ENCODE measurements at regions not wholly inside any gene's neighbourhood (a gene's known extent, or its start where the extent isn't known, plus 50 kb on each side); places are given as distances from the start of the nearest gene placed in this dataset.
"Not testable (repeated sequence)": the region's sequence is repeated elsewhere in the genome, so short reads cannot be mapped to it uniquely, and the experiment has no call there.

- not testable (repeated sequence) for H3K4me3 ChIP-seq (ENCODE audit: low read length)
Observed at GRCh38 chr12:8282181-8282580, 54.8 kb upstream of the FAM90A1 start.

- not testable (repeated sequence) for H3K4me3 ChIP-seq (ENCODE audit: low read length)
Observed at GRCh38 chr12:8285681-8286080, 58.3 kb upstream of the FAM90A1 start.

DNA sequence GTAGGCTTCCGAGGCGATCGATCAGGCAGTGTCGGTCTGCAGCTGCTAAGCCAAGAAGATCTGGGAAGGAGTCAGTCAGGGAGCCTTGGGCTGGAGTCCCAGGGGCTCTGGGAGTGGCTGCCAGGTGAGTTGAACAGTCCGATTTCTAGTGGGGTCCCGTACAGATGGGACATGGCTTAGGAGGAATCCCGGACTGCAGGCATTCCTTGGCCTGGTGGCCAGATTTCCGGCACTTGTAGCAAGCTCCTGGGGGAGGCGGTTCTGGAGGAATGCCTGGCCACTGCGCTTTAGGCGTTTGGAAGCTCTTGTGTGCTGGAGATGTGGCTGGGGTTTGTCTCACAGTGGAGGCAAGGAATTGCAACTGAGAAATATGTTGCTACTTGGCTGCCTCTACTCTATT lies 64.3 kb upstream of the FAM90A1 start:
- H3K4me3 ChIP-seq (ENCODE audit: low read length): not testable (repeated sequence)

- H3K4me3 ChIP-seq (ENCODE audit: low read length): not testable (repeated sequence)
Observed at GRCh38 chr12:8294662-8295061, 67.2 kb upstream of the FAM90A1 start.

- H3K4me3 ChIP-seq (ENCODE audit: low read length): not testable (repeated sequence)
Observed at GRCh38 chr12:8308611-8309010, 81.2 kb upstream of the FAM90A1 start.

GRCh38 chr12:8315997-8316396 lies 88.6 kb upstream of the FAM90A1 start:
- H3K4me3 ChIP-seq (ENCODE audit: low read length): not testable (repeated sequence)

DNA sequence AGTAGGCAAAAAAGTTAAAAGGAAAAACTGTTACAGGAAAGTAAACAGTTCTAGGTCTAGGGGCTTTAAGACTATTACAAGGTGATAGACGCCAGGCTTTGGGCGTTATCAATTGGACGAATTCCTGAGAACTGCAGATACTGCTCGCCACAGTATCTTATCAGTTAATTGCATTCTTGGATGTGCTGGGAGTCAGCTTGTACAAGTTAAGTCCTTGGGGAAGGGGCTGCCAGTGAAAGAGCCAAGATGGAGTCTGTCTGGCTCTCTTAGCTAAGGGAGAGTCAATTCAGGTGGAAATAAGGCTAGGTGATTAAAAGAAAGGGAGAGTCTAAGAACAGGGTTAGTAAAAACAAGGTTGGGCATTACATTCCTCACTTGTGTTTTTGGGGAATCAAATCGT lies 90.3 kb upstream of the FAM90A1 start:
- not testable (repeated sequence) for H3K4me3 ChIP-seq (ENCODE audit: low read length)

DNA sequence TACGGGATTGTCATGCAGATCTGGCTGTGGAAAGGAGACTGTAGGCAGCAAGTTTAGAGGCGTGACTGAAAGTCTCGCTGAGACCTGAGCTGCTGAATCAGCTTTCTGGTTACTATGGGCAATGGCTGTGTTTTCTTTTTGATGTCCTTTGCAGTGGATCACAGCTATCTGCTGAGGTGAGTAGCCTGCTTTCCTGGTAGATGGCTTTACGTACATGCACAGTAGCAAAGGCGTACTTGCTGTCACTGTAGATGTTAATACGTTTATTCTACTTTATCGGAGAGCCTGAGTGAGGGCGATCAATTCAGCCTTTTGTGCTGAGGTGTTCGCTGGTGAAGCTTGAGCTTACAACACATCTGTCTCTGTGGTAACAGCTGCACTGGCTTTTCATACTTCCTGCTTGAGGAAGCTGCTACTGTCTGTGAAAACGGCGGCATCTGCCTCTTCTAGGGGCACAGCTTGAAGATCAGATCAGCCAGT lies 92.9 kb upstream of the FAM90A1 start:
- H3K4me3 ChIP-seq (ENCODE audit: low read length): peak overlapping the region; percentile 62; the same call in 1 of the 2 replicates

- H3K4me3 ChIP-seq (ENCODE audit: low read length): not testable (repeated sequence)
Observed at GRCh38 chr12:8320791-8321370, 93.5 kb upstream of the FAM90A1 start.

DNA sequence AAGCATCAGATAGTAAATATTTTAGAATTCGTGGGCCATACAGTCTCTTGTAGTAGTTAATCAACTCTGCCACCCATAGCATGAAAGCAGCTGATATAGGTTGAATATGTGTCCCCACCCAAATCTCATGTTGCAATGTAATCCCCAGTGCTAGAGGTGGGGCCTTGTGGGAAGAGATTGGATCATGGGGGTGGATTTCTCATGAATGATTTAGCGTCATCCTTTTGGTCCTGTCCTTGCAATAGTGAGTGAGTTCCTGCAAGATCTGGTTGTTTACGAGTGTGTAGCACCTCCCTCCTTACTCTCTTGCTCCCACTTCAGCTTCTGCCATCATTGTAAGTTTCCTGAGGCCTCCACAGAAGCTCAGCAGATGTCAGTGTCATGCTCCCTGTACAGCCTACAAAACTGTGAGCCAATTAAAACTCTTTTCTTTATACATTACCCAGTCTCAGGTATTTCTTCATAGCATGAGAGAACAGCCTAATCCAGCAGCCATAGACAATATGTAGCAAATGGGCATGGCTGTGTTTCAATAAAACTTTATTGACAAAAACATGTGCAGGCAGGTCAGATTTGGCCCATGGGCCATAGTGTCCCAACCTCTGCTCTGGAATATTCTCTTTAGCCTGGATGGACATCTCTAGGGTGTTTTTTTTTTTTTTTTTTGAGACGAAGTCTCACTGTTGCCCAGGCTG lies 97.9 kb upstream of the FAM90A1 start:
- H3K4me3 ChIP-seq (ENCODE audit: low read length): not testable (repeated sequence)

GRCh38 chr12:8328835-8329234 lies 101.4 kb upstream of the FAM90A1 start:
- H3K4me3 ChIP-seq (ENCODE audit: low read length): not testable (repeated sequence)

GRCh38 chr12:8332373-8332772 lies 105.0 kb upstream of the FAM90A1 start:
- H3K4me3 ChIP-seq (ENCODE audit: low read length): not testable (repeated sequence)

DNA sequence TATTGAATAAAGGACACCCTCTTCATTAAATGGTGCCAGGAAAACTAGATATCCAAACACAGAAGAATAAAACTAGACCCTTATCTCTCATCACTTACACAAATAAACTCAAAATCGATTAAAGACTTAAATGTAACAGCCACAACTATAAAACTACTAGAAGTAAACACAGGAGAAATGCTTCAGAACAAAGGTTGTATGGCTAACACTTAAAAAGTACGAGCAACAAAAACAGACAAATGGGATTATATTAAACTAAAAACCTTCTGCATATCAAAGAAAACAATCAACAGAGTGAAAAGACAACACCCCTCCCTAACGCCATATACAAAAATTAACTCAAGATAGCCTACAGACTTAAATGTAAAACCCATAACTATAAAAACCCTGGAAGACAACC lies 104.7 kb upstream of the CLEC6A start:
- not testable (repeated sequence) for H3K4me3 ChIP-seq (ENCODE audit: low read length)

DNA sequence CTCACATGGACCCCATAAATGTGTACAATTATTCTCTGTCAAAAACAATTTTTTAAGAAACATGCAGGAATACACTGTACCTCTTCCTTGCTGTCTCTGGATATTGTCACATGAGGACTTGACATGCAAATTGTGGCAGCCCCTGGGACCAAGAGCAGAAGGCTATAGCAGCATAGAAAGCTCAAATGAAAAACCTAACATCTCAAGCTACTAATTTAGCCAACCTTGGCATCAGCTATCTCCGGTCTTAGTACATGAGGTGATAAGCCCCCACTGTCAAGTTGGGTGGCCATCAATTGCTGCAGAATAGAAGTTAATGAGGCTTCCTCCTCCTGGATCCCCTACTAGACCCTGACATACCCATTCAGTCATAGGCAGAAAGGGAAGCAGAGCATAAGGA lies 101.0 kb upstream of the CLEC6A start:
- not testable (repeated sequence) for H3K4me3 ChIP-seq (ENCODE audit: low read length)

- H3K4me3 ChIP-seq (ENCODE audit: low read length): not testable (repeated sequence)
Observed at GRCh38 chr12:8355531-8355930, 100.2 kb upstream of the CLEC6A start.

GRCh38 chr12:8373744-8374143 lies 82.0 kb upstream of the CLEC6A start:
- not testable (repeated sequence) for H3K4me3 ChIP-seq (ENCODE audit: low read length)

DNA sequence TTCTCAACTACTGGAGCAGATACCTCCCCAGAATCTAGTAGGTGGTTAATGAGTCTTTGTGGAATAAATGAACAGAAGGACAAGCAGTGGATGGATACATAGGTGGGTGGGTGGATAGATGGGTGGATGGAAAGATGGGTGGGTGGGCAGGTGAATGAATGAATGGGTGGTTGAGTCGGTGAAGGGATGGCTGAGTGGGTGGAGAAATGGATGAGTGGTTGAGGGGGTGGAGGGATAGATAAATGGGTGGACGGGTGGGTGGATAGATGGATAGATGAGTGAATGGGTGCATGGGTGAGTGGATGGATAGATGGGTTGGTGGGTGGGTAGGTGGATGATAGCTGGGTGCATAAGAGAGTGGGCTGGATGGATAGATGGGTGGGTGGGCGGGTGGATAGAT lies 80.6 kb upstream of the CLEC6A start:
- not testable (repeated sequence) for H3K4me3 ChIP-seq (ENCODE audit: low read length)

- H3K4me3 ChIP-seq (ENCODE audit: low read length): not testable (repeated sequence)
Observed at GRCh38 chr12:8377756-8378155, 78.0 kb upstream of the CLEC6A start.

GRCh38 chr12:8382556-8382955 lies 73.2 kb upstream of the CLEC6A start:
- not testable (repeated sequence) for H3K4me3 ChIP-seq (ENCODE audit: low read length)

DNA sequence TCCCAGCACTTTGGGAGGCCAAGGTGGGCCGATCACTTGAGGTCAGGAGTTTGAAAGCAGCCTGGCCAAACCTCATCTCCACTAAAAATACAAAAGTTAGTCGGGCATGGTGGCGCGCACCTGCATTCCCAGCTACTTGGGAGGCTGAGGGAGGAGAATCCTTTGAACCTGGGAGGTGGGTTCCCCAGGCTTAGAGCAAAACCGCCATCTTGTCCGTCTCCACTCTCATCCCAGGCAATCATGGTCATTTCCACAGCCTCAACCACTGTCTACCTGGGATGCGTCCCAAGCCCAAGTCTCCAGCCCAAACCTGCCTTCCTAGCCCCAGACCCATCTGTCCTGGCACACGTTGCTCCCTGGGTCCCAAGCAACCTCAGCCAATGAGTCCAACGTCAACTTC lies 71.1 kb upstream of the CLEC6A start:
- H3K4me3 ChIP-seq (ENCODE audit: low read length): not testable (repeated sequence)

GRCh38 chr12:8385431-8385830 lies 70.3 kb upstream of the CLEC6A start:
- not testable (repeated sequence) for H3K4me3 ChIP-seq (ENCODE audit: low read length)

DNA sequence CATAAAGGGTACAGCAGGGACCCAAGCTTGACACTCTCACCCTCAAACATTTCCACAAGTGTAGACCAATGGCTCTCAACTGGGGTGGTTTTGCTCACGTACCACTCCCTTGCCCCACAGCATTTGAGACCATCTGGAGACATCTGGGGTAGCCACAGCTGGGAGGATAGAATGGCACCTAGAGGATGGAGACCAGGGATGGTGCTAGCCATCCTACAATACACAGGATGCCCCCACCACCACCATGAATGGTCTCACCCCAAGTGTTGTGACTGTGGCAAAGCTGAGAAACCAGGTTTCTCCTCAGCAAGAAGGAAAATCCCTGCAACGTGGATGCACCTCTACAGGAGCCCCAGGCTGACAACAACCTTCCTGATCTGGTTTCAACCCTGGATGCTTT lies 69.1 kb upstream of the CLEC6A start:
- not testable (repeated sequence) for H3K4me3 ChIP-seq (ENCODE audit: low read length)

- not testable (repeated sequence) for H3K4me3 ChIP-seq (ENCODE audit: low read length)
Observed at GRCh38 chr12:8389296-8389695, 66.5 kb upstream of the CLEC6A start.
